ENCODE measurements at regions not wholly inside any gene's neighbourhood (a gene's known extent, or its start where the extent isn't known, plus 50 kb on each side); places are given as distances from the start of the nearest gene placed in this dataset.

- no peak for TF ChIP-seq CTCF (conservative IDR thresholded peaks at IDR 0.05; ENCODE audit: low read depth, low read length)
- no peak for TF ChIP-seq EZH2 (IDR thresholded peaks at IDR 0.05; ENCODE audit: low read length, unreplicated experiment)
Observed at GRCh38 chr17:77394540-77395295, 253.9 kb downstream of the SEC14L1 start.

All from PC-3 (cell line).